ENCODE measurements at regions not wholly inside any gene's neighbourhood (a gene's known extent, or its start where the extent isn't known, plus 50 kb on each side); places are given as distances from the start of the nearest gene placed in this dataset.

- in situ Hi-C loops (cut with MboI; ENCODE audit: low sequenced_read_pairs, unreplicated experiment): no loop called here
- no peak for DNase-seq (ENCODE audit: low spot score)
- TF ChIP-seq, protein P1, sequence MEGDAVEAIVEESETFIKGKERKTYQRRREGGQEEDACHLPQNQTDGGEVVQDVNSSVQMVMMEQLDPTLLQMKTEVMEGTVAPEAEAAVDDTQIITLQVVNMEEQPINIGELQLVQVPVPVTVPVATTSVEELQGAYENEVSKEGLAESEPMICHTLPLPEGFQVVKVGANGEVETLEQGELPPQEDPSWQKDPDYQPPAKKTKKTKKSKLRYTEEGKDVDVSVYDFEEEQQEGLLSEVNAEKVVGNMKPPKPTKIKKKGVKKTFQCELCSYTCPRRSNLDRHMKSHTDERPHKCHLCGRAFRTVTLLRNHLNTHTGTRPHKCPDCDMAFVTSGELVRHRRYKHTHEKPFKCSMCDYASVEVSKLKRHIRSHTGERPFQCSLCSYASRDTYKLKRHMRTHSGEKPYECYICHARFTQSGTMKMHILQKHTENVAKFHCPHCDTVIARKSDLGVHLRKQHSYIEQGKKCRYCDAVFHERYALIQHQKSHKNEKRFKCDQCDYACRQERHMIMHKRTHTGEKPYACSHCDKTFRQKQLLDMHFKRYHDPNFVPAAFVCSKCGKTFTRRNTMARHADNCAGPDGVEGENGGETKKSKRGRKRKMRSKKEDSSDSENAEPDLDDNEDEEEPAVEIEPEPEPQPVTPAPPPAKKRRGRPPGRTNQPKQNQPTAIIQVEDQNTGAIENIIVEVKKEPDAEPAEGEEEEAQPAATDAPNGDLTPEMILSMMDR (IDR thresholded peaks at IDR 0.05; ENCODE audit: borderline replicate concordance, control extremely low read depth, extremely low read depth, insufficient read depth, missing control alignments): no peak
Observed at GRCh38 chr12:126482238-126482889, 1417.1 kb downstream of the AACS start.

DNA sequence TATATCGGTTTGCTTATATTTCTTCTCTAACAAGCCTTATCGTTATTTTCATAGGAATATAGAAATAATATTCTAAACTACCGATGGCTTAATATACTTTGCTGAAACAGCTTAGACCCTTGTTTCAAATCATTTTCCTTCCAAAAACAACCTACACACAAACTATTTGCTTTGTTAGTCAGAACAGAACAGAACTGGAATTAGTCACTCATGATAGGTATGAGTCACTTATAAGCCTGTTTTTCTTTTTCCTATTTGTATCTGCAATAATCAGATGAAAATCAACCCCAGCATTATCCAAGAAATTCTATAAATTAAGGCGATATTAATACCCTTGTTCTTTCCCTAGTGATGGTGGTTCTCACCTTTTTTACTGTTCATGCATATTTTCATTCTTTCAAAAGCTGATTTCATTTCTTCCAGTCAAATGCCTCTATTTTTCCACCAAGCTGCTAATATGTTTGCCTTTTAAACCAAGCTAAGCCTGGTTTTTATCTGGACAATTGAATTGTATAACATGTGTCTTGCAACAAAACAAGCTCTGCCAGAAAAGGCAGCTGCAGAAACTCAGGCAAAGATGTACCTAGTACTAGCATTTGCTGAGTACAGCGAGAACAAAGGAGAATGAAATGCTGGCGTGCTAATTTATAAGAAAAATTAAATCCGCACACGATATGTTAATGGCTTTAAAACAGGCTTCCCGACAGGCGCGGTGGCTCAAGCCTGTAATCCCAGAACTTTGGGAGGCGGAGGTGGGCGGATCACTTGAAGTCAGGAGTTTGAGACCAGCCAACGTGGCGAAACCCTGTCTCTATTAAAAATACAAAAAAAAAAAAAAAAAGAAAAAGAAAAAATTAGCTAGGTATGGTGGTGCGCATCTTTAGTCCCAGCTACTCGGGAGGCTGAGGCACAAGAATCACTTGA is 1418.2 kb downstream of the AACS start:
- DNase-seq (ENCODE audit: low spot score): no peak
- in situ Hi-C loops (cut with MboI; ENCODE audit: low sequenced_read_pairs, unreplicated experiment): no loop called here
- TF ChIP-seq, protein P1 (IDR thresholded peaks at IDR 0.05; ENCODE audit: borderline replicate concordance, control extremely low read depth, extremely low read depth, insufficient read depth, missing control alignments): no peak

DNA sequence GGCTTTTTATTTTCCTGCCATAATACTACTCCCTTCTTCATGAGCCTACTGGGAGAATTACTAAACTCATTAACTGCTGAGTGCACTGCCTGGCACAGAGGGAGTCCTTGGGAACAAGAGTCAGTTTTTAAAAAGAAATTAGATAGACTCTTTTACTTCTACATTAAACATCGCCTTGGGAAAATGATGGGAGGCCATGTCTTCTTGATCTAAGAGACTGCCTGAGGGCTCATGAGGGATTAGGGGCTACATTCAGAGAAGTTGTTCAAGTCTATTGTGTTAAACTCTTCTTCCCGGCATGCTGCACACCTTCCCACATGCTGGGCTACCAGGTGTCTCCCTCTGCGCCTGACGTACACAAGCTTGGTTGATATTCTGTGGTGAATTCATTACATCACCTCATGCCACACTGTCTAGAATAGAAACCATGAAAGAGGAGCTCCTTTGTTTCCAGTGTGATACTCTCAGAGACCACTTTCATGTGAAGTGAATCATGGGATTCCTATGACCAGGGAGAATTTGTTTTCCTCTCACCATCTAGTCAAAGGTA is 1422.3 kb downstream of the AACS start:
- TF ChIP-seq, protein P1 (IDR thresholded peaks at IDR 0.05; ENCODE audit: borderline replicate concordance, control extremely low read depth, extremely low read depth, insufficient read depth, missing control alignments): no peak
- in situ Hi-C loops (cut with MboI; ENCODE audit: low sequenced_read_pairs, unreplicated experiment): no loop called here
- no peak for DNase-seq (ENCODE audit: low spot score)

- in situ Hi-C loops (cut with MboI; ENCODE audit: low sequenced_read_pairs, unreplicated experiment): no loop called here
- TF ChIP-seq, protein P1 (IDR thresholded peaks at IDR 0.05; ENCODE audit: borderline replicate concordance, control extremely low read depth, extremely low read depth, insufficient read depth, missing control alignments): no peak
- no peak for DNase-seq (ENCODE audit: low spot score)
Observed at GRCh38 chr12:126488806-126489205, 1423.6 kb downstream of the AACS start.

DNA sequence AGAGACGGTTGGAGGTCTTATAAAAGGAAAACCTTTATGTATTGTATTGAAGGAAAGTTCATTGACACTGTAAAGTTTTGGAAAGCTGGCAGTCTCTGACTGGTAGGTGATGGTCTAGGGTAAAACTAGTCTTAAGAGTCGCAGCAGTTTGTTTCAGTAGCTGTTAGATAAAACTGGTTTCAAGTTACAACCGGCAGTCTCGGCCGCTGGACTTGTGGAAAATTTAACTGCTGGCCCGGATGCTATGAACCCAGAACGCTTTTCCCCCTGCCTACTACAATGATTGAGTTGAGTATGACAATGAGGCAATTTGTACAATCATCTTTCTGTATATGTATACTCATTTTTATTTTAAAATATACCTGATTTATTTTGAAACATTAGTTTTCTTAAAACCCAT is 1426.9 kb downstream of the AACS start:
- in situ Hi-C loops (cut with MboI; ENCODE audit: low sequenced_read_pairs, unreplicated experiment): no loop called here
- TF ChIP-seq, protein P1 (IDR thresholded peaks at IDR 0.05; ENCODE audit: borderline replicate concordance, control extremely low read depth, extremely low read depth, insufficient read depth, missing control alignments): no peak

GRCh38 chr12:126493366-126494108 is 1428.3 kb downstream of the AACS start:
- TF ChIP-seq, protein P1 (IDR thresholded peaks at IDR 0.05; ENCODE audit: borderline replicate concordance, control extremely low read depth, extremely low read depth, insufficient read depth, missing control alignments): no peak
- no peak for DNase-seq (ENCODE audit: low spot score)
- in situ Hi-C loops (cut with MboI; ENCODE audit: low sequenced_read_pairs, unreplicated experiment): no loop called here

More for the DNA sequence above, 1426.9 kb downstream of the AACS start:
- no peak for DNase-seq (ENCODE audit: low spot score)

All from GM13976 (cell line).